Osteoblast (primary cell): ENCODE measurements at regions not wholly inside any gene's neighbourhood (a gene's known extent, or its start where the extent isn't known, plus 50 kb on each side); places are given as distances from the start of the nearest gene placed in this dataset.
A peak's percentile ranks its signal among the peaks of the same experiment; 100 is the strongest.
"Not testable (repeated sequence)": the region's sequence is repeated elsewhere in the genome, so short reads cannot be mapped to it uniquely, and the experiment has no call there.

Experiments used
- DNase-seq: peaks from one replicate; pipeline ENCODE4 v3.0.0; 2011; ENCODE audit warnings: low spot score, mixed read lengths; ENCODE audit not compliant: insufficient read length; ENCODE audit errors: missing footprints
- H2AFZ ChIP-seq: 2 replicates; pipeline ENCODE4 v1.6.0; 2011; ENCODE audit warnings: mild to moderate bottlenecking, low read length
- H3K27ac ChIP-seq: 2 replicates; pipeline ENCODE4 v1.5.1; 2011; ENCODE audit warnings: mild to moderate bottlenecking, low read depth, low read length, moderate library complexity
- H3K27me3 ChIP-seq: 2 replicates; pipeline ENCODE4 v1.6.0; 2012; ENCODE audit warnings: mild to moderate bottlenecking, control low read depth, inconsistent platforms, low read length, moderate library complexity; ENCODE audit not compliant: insufficient read depth
- H3K36me3 ChIP-seq: 2 replicates; pipeline ENCODE4 v1.5.1; 2011; ENCODE audit warnings: mild to moderate bottlenecking, low read length, control low read depth, moderate library complexity; ENCODE audit not compliant: insufficient read depth
- H3K4me1 ChIP-seq: 2 replicates; pipeline ENCODE4 v1.5.1; 2011; ENCODE audit warnings: mild to moderate bottlenecking, low read length, control low read depth, moderate library complexity; ENCODE audit not compliant: insufficient read depth
- H3K4me2 ChIP-seq: 2 replicates; pipeline ENCODE4 v1.6.0; 2011; ENCODE audit warnings: mild to moderate bottlenecking, low read length; ENCODE audit not compliant: insufficient read depth
- H3K4me3 ChIP-seq: fragments of 200-600 bp; sonication (generic); 3 replicates; pipeline ENCODE4 v1.5.1; 2012; ENCODE audit warnings: mild to moderate bottlenecking, low read length, inconsistent platforms; ENCODE audit not compliant: insufficient read depth
- H3K79me2 ChIP-seq: 2 replicates; pipeline ENCODE4 v1.6.0; 2012; ENCODE audit warnings: mild to moderate bottlenecking, low read length, control low read depth, inconsistent platforms; ENCODE audit not compliant: insufficient read depth
- H3K9me3 ChIP-seq: 2 replicates; pipeline ENCODE4 v1.5.1; 2011; ENCODE audit warnings: low read depth, low read length, control low read depth
- H4K20me1 ChIP-seq: 2 replicates; pipeline ENCODE4 v1.6.0; 2012; ENCODE audit warnings: mild to moderate bottlenecking, low read length, control low read depth; ENCODE audit not compliant: insufficient read depth
- CTCF ChIP-seq: IDR thresholded peaks from 2 replicates; pipeline ENCODE4 v1.5.1; 2011; ENCODE audit warnings: mild to moderate bottlenecking, low read depth, low read length, moderate library complexity; ENCODE audit errors: extremely low read depth

DNA sequence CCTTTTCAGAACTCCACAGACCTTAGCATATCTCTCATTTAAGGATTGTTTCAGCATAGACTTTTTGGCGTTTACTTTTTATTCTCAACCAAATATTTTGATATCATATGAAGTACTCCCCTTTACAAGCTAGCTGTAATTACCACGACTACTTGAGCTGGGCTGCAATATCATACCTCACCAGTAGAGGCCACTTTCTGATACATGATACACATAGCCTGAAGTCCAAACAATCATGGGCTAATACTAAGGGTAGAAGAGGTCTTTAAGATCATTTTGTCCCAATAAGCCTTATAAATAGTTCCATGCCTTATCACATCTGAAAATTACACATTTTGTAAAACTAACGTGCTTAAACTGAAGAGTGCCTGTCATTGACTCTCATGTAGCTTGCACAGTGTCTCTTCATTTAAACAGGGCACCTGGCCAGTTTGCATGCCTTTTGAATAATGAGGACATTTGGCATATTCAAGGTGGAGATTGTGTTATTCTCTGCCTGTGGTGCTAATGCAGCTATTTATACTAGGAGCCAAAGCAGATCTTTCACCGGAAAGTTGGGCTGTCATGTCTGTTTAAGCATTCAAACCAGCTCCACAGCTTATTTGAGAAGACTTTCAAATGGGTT is 403.7 kb upstream of the ZMIZ1 start:
- Histone ChIP-seq H3K4me3 (no peak overlapping the region), H2AFZ (no peak overlapping the region), H3K4me2 (no peak overlapping the region), H3K79me2 (no peaks in the 10 kb centered on the region), H3K4me1 (no peaks in the 10 kb centered on the region), H3K27ac (no peak overlapping the region), H4K20me1 (no peaks in the 10 kb centered on the region), H3K27me3 (peaks cover 22% of the 10 kb centered on the region), H3K9me3 (no peaks in the 10 kb centered on the region), H3K36me3 (no peaks in the 10 kb centered on the region)
- peak; percentile 51 for TF ChIP-seq CTCF
- DNase-seq: peak; percentile 71

GRCh38 chr10:78672918-78673317 is 395.8 kb upstream of the ZMIZ1 start:
- H3K27ac ChIP-seq: no peak overlapping the region
- no peak overlapping the region for H2AFZ ChIP-seq
- H3K4me3 ChIP-seq: no peak overlapping the region
- no peaks in the 10 kb centered on the region for H3K36me3 ChIP-seq
- no peak for TF ChIP-seq CTCF
- H4K20me1 ChIP-seq: no peaks in the 10 kb centered on the region
- H3K9me3 ChIP-seq: no peaks in the 10 kb centered on the region
- H3K79me2 ChIP-seq: no peaks in the 10 kb centered on the region
- no peak for DNase-seq
- peaks cover 3% of the 10 kb centered on the region for H3K27me3 ChIP-seq
- no peak overlapping the region for H3K4me2 ChIP-seq
- peaks cover 6% of the 10 kb centered on the region for H3K4me1 ChIP-seq

DNA sequence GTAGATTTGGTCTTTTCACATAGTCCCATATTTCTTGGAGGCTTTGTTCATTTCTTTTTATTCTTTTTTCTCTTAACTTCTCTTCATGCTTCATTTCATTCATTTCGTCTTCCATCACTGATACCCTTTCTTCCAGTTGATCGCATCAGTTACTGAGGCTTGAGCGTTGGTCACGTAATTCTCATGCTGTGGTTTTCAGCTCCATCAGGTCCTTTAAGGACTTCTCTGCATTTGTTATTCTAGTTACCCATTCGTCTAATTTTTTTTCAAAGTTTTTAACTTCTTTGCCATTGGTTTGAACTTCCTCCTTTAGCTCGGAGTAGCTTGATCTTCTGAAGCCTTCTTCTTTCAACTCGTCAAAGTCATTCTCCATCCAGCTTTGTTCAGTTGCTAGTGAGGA is 387.6 kb upstream of the ZMIZ1 start:
- not testable (repeated sequence) for H3K79me2 ChIP-seq, H3K4me3 ChIP-seq, H4K20me1 ChIP-seq, H3K27ac ChIP-seq, H3K4me1 ChIP-seq, H3K4me2 ChIP-seq, DNase-seq, H2AFZ ChIP-seq, H3K36me3 ChIP-seq, H3K9me3 ChIP-seq
- H3K27me3 ChIP-seq: peaks cover 11% of the 10 kb centered on the region

DNA sequence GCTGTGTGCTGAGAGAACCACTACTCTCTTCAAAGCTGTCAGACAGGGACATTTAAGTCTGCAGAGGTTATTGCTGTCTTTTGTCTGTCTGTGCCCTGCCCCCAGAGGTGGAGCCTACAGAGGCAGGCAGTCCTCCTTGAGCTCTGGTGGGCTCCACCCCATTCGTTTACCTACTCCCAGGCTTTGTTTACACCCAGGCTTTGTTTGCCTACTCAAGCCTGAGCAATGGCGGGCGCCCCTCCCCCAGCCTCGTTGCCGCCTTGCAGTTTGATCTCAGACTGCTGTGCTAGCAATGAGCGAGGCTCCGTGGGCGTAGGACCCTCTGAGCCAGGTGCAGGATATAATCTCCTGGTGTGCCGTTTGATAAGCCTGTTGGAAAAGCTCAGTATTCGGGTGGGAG is 386.8 kb upstream of the ZMIZ1 start:
- not testable (repeated sequence) for DNase-seq, H3K79me2 ChIP-seq, H4K20me1 ChIP-seq, H3K4me3 ChIP-seq, H3K36me3 ChIP-seq, H3K27ac ChIP-seq, H2AFZ ChIP-seq, H3K4me1 ChIP-seq, H3K9me3 ChIP-seq, H3K4me2 ChIP-seq
- peaks cover 11% of the 10 kb centered on the region for H3K27me3 ChIP-seq

DNA sequence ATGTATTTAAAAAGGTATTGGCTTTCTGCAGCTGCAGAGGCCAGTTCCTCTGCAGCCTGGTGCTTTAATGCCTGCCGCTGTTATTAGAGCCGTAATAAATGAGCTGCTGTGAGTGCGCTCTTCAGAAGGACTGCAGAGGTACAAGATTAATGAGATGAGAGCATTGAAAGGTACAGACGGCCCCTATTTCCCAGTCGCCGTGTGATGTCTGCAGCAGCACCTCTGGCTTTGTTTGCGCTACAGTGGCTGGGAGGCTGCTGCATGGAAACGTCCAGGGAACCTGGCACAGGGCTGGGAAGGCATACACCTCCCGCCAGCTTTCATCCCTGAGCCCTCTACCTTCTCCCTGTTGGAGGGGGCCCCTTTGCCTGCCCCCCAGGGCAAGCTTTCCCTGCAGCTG is 383.8 kb upstream of the ZMIZ1 start:
- no peak overlapping the region for H3K4me3 ChIP-seq
- H3K4me1 ChIP-seq: no peaks in the 10 kb centered on the region
- no peak overlapping the region for H3K4me2 ChIP-seq
- H2AFZ ChIP-seq: no peak overlapping the region
- no peaks in the 10 kb centered on the region for H3K79me2 ChIP-seq
- no peak for TF ChIP-seq CTCF
- H3K36me3 ChIP-seq: no peaks in the 10 kb centered on the region
- H3K27ac ChIP-seq: no peak overlapping the region
- no peaks in the 10 kb centered on the region for H3K9me3 ChIP-seq
- peaks cover 20% of the 10 kb centered on the region for H3K27me3 ChIP-seq
- H4K20me1 ChIP-seq: no peaks in the 10 kb centered on the region
- DNase-seq: no peak
